ENCODE measurements at regions not wholly inside any gene's neighbourhood (a gene's known extent, or its start where the extent isn't known, plus 50 kb on each side); places are given as distances from the start of the nearest gene placed in this dataset.

DNA sequence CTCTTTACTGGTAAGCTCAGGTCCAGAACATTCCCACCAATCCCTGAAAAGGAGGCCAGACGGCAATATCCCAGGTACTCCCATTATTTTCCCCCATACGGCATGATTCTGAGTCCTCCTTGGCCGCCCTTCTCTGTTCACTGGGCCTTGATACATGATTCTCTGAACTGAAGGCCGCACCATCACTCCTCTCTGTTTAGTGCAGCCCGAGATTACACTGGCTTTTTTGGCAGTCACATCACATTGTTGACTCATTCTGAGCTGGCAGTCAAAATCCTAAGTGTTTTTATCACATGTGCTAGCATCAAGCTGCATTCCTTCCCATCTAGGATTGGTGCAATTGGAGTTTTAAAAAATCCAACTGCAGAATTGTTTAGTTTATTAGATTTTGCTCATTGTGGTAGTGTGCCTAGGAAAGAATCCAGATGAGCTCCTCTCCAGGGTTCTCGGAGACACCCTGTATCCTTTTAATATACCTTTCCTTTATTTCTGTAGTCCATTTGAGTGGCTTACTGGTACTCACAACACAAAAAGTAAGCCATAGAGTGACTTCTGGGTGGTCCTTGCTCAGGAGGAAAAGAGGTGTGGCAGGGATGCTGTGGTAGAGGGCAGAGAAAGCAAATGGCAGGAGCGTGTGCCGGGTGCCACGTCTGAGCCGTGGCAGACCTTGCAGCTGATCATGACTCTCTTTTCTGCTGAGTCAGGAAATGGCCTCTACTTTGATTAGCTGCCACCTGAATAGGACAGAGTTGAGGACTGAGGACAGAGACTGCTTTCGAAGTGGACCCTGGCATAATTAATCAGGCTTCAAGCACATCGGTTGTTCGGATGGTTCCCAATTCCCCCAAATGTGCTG, 121.1 kb upstream of the IL12B start:
- TF ChIP-seq POLR2AphosphoS5 (IDR thresholded peaks at IDR 0.05; ENCODE audit: low read depth, low read length) (no peak), TAF1 (IDR thresholded peaks at IDR 0.05; ENCODE audit: low read depth, low read length) (no peak), POU2F2 (IDR thresholded peaks at IDR 0.05; ENCODE audit: low read depth, low read length) (no peak), SPI1 (IDR thresholded peaks at IDR 0.05; ENCODE audit: low read depth, low read length) (no peak), POLR2A (IDR thresholded peaks at IDR 0.05; ENCODE audit: low read depth, low read length) (no peak), PAX5 (IDR thresholded peaks at IDR 0.05; ENCODE audit: insufficient read depth, low read length, severe bottlenecking) (no peak)
- FAIRE-seq (no peak), DNase-seq (ENCODE audit: insufficient read length, low spot score) (no peak)

DNA sequence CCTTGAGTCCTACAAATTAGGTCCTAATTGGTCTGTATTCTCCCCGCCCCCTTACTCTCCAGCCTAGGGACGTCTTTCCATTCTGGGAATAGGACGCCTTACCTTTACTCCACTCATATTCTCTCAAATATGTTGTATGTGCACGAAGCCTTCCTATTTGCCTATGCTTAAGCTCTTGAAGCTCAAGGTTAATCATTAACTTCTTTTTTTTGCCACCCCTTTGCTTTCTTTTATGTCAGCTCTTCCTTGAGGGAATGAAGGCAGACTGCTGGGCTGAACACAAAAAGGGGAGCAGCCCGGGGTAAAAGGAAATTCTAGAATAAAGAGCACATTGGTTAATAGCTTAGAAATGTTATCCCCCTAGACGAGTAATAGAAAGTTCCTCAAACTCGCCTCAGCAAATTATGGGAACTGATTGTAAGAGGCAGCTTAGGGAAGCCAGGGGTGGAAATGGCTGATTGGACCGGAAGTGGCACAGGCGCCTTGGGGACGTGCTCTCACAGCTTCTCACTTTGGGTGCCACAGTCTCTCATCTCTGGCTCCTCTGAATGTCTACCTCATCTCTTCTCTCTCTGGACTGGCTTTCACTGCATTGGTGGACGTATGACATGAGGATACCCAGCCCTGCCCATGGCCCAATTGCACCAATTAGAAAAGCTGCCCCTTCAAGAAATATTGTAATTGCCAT, 122.3 kb upstream of the IL12B start:
- DNase-seq (ENCODE audit: insufficient read length, low spot score) (no peak), FAIRE-seq (no peak)
- TF ChIP-seq PAX5 (IDR thresholded peaks at IDR 0.05; ENCODE audit: insufficient read depth, low read length, severe bottlenecking) (no peak), SPI1 (IDR thresholded peaks at IDR 0.05; ENCODE audit: low read depth, low read length) (no peak), TAF1 (IDR thresholded peaks at IDR 0.05; ENCODE audit: low read depth, low read length) (no peak), POLR2A (IDR thresholded peaks at IDR 0.05; ENCODE audit: low read depth, low read length) (no peak), POLR2AphosphoS5 (IDR thresholded peaks at IDR 0.05; ENCODE audit: low read depth, low read length) (no peak), POU2F2 (IDR thresholded peaks at IDR 0.05; ENCODE audit: low read depth, low read length) (no peak)

- FAIRE-seq (peak; percentile 59), DNase-seq (ENCODE audit: insufficient read length, low spot score) (no peak)
- TF ChIP-seq POLR2A (IDR thresholded peaks at IDR 0.05; ENCODE audit: low read depth, low read length) (no peak), PAX5 (IDR thresholded peaks at IDR 0.05; ENCODE audit: insufficient read depth, low read length, severe bottlenecking) (no peak), POLR2AphosphoS5 (IDR thresholded peaks at IDR 0.05; ENCODE audit: low read depth, low read length) (no peak), TAF1 (IDR thresholded peaks at IDR 0.05; ENCODE audit: low read depth, low read length) (no peak), SPI1 (IDR thresholded peaks at IDR 0.05; ENCODE audit: low read depth, low read length) (no peak), POU2F2 (IDR thresholded peaks at IDR 0.05; ENCODE audit: low read depth, low read length) (no peak)
Observed at GRCh38 chr5:159453209-159453608, 122.9 kb upstream of the IL12B start.

- FAIRE-seq (peak; percentile 84), DNase-seq (ENCODE audit: insufficient read length, low spot score) (no peak)
- no peak for TF ChIP-seq PAX5 (IDR thresholded peaks at IDR 0.05; ENCODE audit: insufficient read depth, low read length, severe bottlenecking)
- TF ChIP-seq POLR2AphosphoS5 (IDR thresholded peaks at IDR 0.05; ENCODE audit: low read depth, low read length), result no peak
- TF ChIP-seq POLR2A (IDR thresholded peaks at IDR 0.05; ENCODE audit: low read depth, low read length), result no peak
- no peak for TF ChIP-seq POU2F2 (IDR thresholded peaks at IDR 0.05; ENCODE audit: low read depth, low read length)
- no peak for TF ChIP-seq SPI1 (IDR thresholded peaks at IDR 0.05; ENCODE audit: low read depth, low read length)
- TF ChIP-seq TAF1 (IDR thresholded peaks at IDR 0.05; ENCODE audit: low read depth, low read length), result no peak
Observed at GRCh38 chr5:159456261-159456660, 126.0 kb upstream of the IL12B start.

GRCh38 chr5:159456722-159457465, 126.6 kb upstream of the IL12B start:
- FAIRE-seq, result peak; percentile 94
- peak; percentile 38 for DNase-seq (ENCODE audit: insufficient read length, low spot score)

GRCh38 chr5:159458217-159458711, 128.0 kb upstream of the IL12B start:
- DNase-seq (ENCODE audit: insufficient read length, low spot score) (no peak), FAIRE-seq (peak; percentile 88)
- TF ChIP-seq SPI1 (IDR thresholded peaks at IDR 0.05; ENCODE audit: low read depth, low read length) (peak; percentile 94), PAX5 (IDR thresholded peaks at IDR 0.05; ENCODE audit: insufficient read depth, low read length, severe bottlenecking) (no peak), POLR2AphosphoS5 (IDR thresholded peaks at IDR 0.05; ENCODE audit: low read depth, low read length) (peak; percentile 41; the same call in 1 of the 2 replicates), POLR2A (IDR thresholded peaks at IDR 0.05; ENCODE audit: low read depth, low read length) (no peak), TAF1 (IDR thresholded peaks at IDR 0.05; ENCODE audit: low read depth, low read length) (0 out of 2 replicates have a peak, but pooled peaks have one; percentile 29), POU2F2 (IDR thresholded peaks at IDR 0.05; ENCODE audit: low read depth, low read length) (peak; percentile 82)

More at GRCh38 chr5:159456722-159457465, 126.6 kb upstream of the IL12B start:
- TF ChIP-seq POLR2A (IDR thresholded peaks at IDR 0.05; ENCODE audit: low read depth, low read length) (no peak), POLR2AphosphoS5 (IDR thresholded peaks at IDR 0.05; ENCODE audit: low read depth, low read length) (no peak), PAX5 (IDR thresholded peaks at IDR 0.05; ENCODE audit: insufficient read depth, low read length, severe bottlenecking) (peak; percentile 39), POU2F2 (IDR thresholded peaks at IDR 0.05; ENCODE audit: low read depth, low read length) (peak; percentile 100), SPI1 (IDR thresholded peaks at IDR 0.05; ENCODE audit: low read depth, low read length) (no peak), TAF1 (IDR thresholded peaks at IDR 0.05; ENCODE audit: low read depth, low read length) (no peak)

GRCh38 chr5:159459132-159459627, 128.9 kb upstream of the IL12B start:
- DNase-seq (ENCODE audit: insufficient read length, low spot score) (no peak), FAIRE-seq (peak; percentile 70)
- TF ChIP-seq TAF1 (IDR thresholded peaks at IDR 0.05; ENCODE audit: low read depth, low read length) (no peak), SPI1 (IDR thresholded peaks at IDR 0.05; ENCODE audit: low read depth, low read length) (no peak), POLR2AphosphoS5 (IDR thresholded peaks at IDR 0.05; ENCODE audit: low read depth, low read length) (no peak), PAX5 (IDR thresholded peaks at IDR 0.05; ENCODE audit: insufficient read depth, low read length, severe bottlenecking) (no peak), POU2F2 (IDR thresholded peaks at IDR 0.05; ENCODE audit: low read depth, low read length) (no peak), POLR2A (IDR thresholded peaks at IDR 0.05; ENCODE audit: low read depth, low read length) (no peak)

DNA sequence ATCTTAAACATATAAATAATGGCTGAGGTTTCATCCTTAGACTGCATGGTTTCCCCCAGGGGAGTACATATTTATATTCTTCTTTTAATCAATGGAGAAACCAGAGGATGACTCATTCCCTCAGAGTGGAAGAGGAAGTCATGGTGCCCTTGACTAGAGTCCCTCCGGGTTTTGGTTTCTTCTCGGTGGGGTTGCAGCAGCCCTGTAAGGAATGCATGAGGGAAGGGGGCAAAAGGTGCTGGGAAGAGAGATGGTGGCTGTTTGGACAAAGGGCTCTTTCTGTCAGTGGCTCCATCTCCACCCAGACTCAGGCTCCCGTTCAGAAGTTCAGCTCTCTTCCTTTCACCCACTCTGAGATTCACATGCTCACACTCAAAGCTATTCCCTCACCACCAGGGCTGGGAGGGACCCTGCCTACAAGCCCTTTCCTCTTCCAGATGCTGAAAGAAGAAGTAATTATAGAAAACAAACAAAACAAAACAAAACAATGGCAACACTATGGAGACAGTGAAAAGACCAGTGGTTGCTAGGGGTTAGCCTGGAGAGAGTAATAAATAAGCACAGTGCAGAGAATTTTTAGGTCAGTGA, 129.8 kb upstream of the IL12B start:
- DNase-seq (ENCODE audit: insufficient read length, low spot score), result no peak
- FAIRE-seq, result peak; percentile 74
- no peak for TF ChIP-seq TAF1 (IDR thresholded peaks at IDR 0.05; ENCODE audit: low read depth, low read length)
- TF ChIP-seq SPI1 (IDR thresholded peaks at IDR 0.05; ENCODE audit: low read depth, low read length), result peak; percentile 85
